Neural cell (in vitro differentiated cells): ENCODE measurements at regions not wholly inside any gene's neighbourhood (a gene's known extent, or its start where the extent isn't known, plus 50 kb on each side); places are given as distances from the start of the nearest gene placed in this dataset.

Experiments
- CTCF ChIP-seq: fragments of 450-650 bp; IDR thresholded peaks from 2 replicates; pipeline ENCODE4 v1.5.1; 2014; ENCODE audit warnings: antibody characterized with exemption, mild to moderate bottlenecking, moderate library complexity; ENCODE audit not compliant: poor library complexity, severe bottlenecking
- EZH2 ChIP-seq: fragments of 200-600, 300-800 bp; shearing (Covaris generic), sonication (generic); IDR thresholded peaks from 2 replicates; pipeline ENCODE4 v1.6.1; 2014; ENCODE audit warnings: antibody characterized with exemption, low read length, borderline replicate concordance, mild to moderate bottlenecking; ENCODE audit not compliant: insufficient read depth, poor library complexity, severe bottlenecking
- POLR2AphosphoS5 ChIP-seq: IDR thresholded peaks from 2 replicates; pipeline ENCODE4 v1.6.1; 2012

DNA sequence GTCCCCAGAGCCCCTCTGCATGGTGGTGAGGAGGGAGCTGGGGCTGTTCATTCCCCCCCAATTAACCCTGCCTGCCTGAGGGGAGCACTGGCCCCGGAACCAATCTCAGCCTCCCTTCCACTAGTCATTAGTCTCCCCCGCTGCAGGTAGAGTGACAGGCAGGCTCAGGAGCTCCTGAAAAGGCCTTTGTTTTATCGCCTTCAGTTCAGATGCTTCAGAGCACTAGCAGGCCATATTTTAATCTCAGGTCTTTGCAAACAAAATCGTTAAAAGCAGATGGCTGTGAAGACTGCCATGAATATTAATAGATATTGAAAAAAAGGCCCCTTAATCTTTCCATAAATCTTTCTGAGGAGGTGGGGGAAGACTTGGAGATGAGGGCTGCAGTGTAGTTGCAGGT is 250.7 kb downstream of the RPS24 start:
- TF ChIP-seq CTCF: no peak
- no peak for TF ChIP-seq POLR2AphosphoS5
- no peak for TF ChIP-seq EZH2
